Ramos (cell line): ENCODE measurements at regions not wholly inside any gene's neighbourhood (a gene's known extent, or its start where the extent isn't known, plus 50 kb on each side); places are given as distances from the start of the nearest gene placed in this dataset.
"Not testable (repeated sequence)": the region's sequence is repeated elsewhere in the genome, so short reads cannot be mapped to it uniquely, and the experiment has no call there.

Source experiments
- in situ Hi-C: fragments of 300-500 bp; cut with MboI; formaldehyde crosslinking; loops from one replicate; pipeline ENCODE4 v1.14.3; 2022; ENCODE audit warnings: low sequenced_read_pairs; ENCODE audit not compliant: unreplicated experiment

- in situ Hi-C loops, result no loop called here
These were observed 519.6 kb upstream of the DEPDC1 start for GRCh38 chr1:69016468-69016867.

- in situ Hi-C loops, result no loop called here
These were observed 532.8 kb upstream of the DEPDC1 start for GRCh38 chr1:69029649-69030048.

- in situ Hi-C loops, result no loop called here
These were observed 529.3 kb upstream of the LRRC7 start for GRCh38 chr1:69038379-69038778.

- in situ Hi-C loops, result no loop called here
These were observed 522.1 kb upstream of the LRRC7 start for GRCh38 chr1:69045572-69045971.

- in situ Hi-C loops, result no loop called here
These were observed 512.5 kb upstream of the LRRC7 start for GRCh38 chr1:69055194-69055593.

- in situ Hi-C loops, result no loop called here
These were observed 509.3 kb upstream of the LRRC7 start for GRCh38 chr1:69058454-69058853.

- in situ Hi-C loops, result no loop called here
These were observed 496.9 kb upstream of the LRRC7 start for GRCh38 chr1:69070660-69071373.

GRCh38 chr1:69073176-69073575, 494.5 kb upstream of the LRRC7 start:
- in situ Hi-C loops, result no loop called here

GRCh38 chr1:69076631-69077030, 491.1 kb upstream of the LRRC7 start:
- in situ Hi-C loops, result no loop called here

GRCh38 chr1:69077198-69077597, 490.5 kb upstream of the LRRC7 start:
- in situ Hi-C loops, result no loop called here

GRCh38 chr1:69077633-69078032, 490.1 kb upstream of the LRRC7 start:
- in situ Hi-C loops, result no loop called here

GRCh38 chr1:69081668-69082067, 486.1 kb upstream of the LRRC7 start:
- in situ Hi-C loops, result no loop called here

- in situ Hi-C loops, result no loop called here
These were observed 485.4 kb upstream of the LRRC7 start for GRCh38 chr1:69082312-69082711.

GRCh38 chr1:69086148-69086547, 481.6 kb upstream of the LRRC7 start:
- in situ Hi-C loops, result no loop called here

GRCh38 chr1:69088571-69088970, 479.2 kb upstream of the LRRC7 start:
- in situ Hi-C loops, result no loop called here

- in situ Hi-C loops, result no loop called here
These were observed 477.6 kb upstream of the LRRC7 start for GRCh38 chr1:69090170-69090569.

- in situ Hi-C loops, result no loop called here
These were observed 477.0 kb upstream of the LRRC7 start for GRCh38 chr1:69090752-69091151.

GRCh38 chr1:69102058-69102457, 465.7 kb upstream of the LRRC7 start:
- in situ Hi-C loops, result not testable (repeated sequence)

- in situ Hi-C loops, result no loop called here
These were observed 464.5 kb upstream of the LRRC7 start for GRCh38 chr1:69103213-69103612.

GRCh38 chr1:69103705-69104385, 463.9 kb upstream of the LRRC7 start:
- in situ Hi-C loops, result no loop called here

GRCh38 chr1:69104894-69105293, 462.8 kb upstream of the LRRC7 start:
- in situ Hi-C loops, result no loop called here

GRCh38 chr1:69109277-69109676, 458.4 kb upstream of the LRRC7 start:
- in situ Hi-C loops, result no loop called here
